GM23338 (cell line): ENCODE measurements at regions not wholly inside any gene's neighbourhood (a gene's known extent, or its start where the extent isn't known, plus 50 kb on each side); places are given as distances from the start of the nearest gene placed in this dataset.

ENCODE experiments used
- ATAC-seq: fragments of 200-7000 bp; cut with Tn5 transposase; 3 replicates; pipeline ENCODE4 v1.9.1; 2020
- DNase-seq: peaks from one replicate; pipeline ENCODE4 v3.0.0-alpha.2; 2015; ENCODE audit warnings: low spot score
- H2AFZ ChIP-seq: fragments of 200-600 bp; sonication (generic); 2 replicates; pipeline ENCODE4 v1.8.0; 2016; ENCODE audit warnings: antibody characterized with exemption, mild to moderate bottlenecking, moderate library complexity
- H3F3A ChIP-seq: fragments of 200-600 bp; sonication (generic); replicated peaks from 2 replicates; pipeline ENCODE4 v1.8.0; 2017; ENCODE audit warnings: antibody characterized with exemption, mixed run types, low read depth
- H3K27ac ChIP-seq: fragments of 200-600 bp; sonication (generic); 2 replicates; pipeline ENCODE4 v1.6.1; 2016; ENCODE audit warnings: low read depth
- H3K27me3 ChIP-seq: fragments of 200-600 bp; sonication (generic); 2 replicates; pipeline ENCODE4 v1.8.0; 2016; ENCODE audit warnings: mild to moderate bottlenecking, mixed run types, moderate library complexity; ENCODE audit not compliant: insufficient read depth
- H3K36me3 ChIP-seq: fragments of 200-600 bp; sonication (generic); 2 replicates; pipeline ENCODE4 v1.8.0; 2016; ENCODE audit warnings: mild to moderate bottlenecking; ENCODE audit not compliant: insufficient read depth
- H3K4me1 ChIP-seq: fragments of 200-600 bp; sonication (generic); 2 replicates; pipeline ENCODE4 v1.8.0; 2016; ENCODE audit warnings: mild to moderate bottlenecking, moderate library complexity; ENCODE audit not compliant: insufficient read depth
- H3K4me2 ChIP-seq: fragments of 200-600 bp; sonication (generic); 2 replicates; pipeline ENCODE4 v1.7.1; 2017; ENCODE audit warnings: mixed run types
- H3K4me3 ChIP-seq: fragments of 200-600 bp; sonication (generic); 2 replicates; pipeline ENCODE4 v1.6.1; 2016; ENCODE audit warnings: mixed run types
- H3K79me2 ChIP-seq: fragments of 200-600 bp; sonication (generic); replicated peaks from 2 replicates; pipeline ENCODE4 v1.8.0; 2017; ENCODE audit warnings: mild to moderate bottlenecking; ENCODE audit not compliant: insufficient read depth
- H3K9me2 ChIP-seq: fragments of 200-600 bp; sonication (generic); 2 replicates; pipeline ENCODE4 v1.8.0; 2017; ENCODE audit not compliant: insufficient read depth
- H4K20me1 ChIP-seq: fragments of 200-600 bp; sonication (generic); replicated peaks from 2 replicates; pipeline ENCODE4 v1.8.0; 2017; ENCODE audit warnings: mild to moderate bottlenecking; ENCODE audit not compliant: insufficient read depth
- H3K27ac Mint-ChIP-seq: 2 replicates; pipeline ENCODE4 v1.8.0; 2020; ENCODE audit warnings: inconsistent platforms, mild to moderate bottlenecking, moderate library complexity, mixed read lengths
- H3K27me3 Mint-ChIP-seq: 3 replicates; pipeline ENCODE4 v1.8.0; 2022; ENCODE audit warnings: low read depth, mild to moderate bottlenecking, moderate library complexity, mixed read lengths, inconsistent platforms; ENCODE audit not compliant: insufficient read depth, poor library complexity
- H3K36me3 Mint-ChIP-seq: 3 replicates; pipeline ENCODE4 v1.8.0; 2021; ENCODE audit warnings: low read depth, mild to moderate bottlenecking, inconsistent platforms, moderate library complexity, mixed read lengths
- H3K4me1 Mint-ChIP-seq: 3 replicates; pipeline ENCODE4 v1.8.0; 2020; ENCODE audit warnings: mild to moderate bottlenecking, inconsistent platforms, mixed read lengths
- H3K4me3 Mint-ChIP-seq: 3 replicates; pipeline ENCODE4 v1.8.0; 2021; ENCODE audit warnings: moderate library complexity, mild to moderate bottlenecking, inconsistent platforms, mixed read lengths
- H3K9me3 Mint-ChIP-seq: 3 replicates; pipeline ENCODE4 v1.8.0; 2020; ENCODE audit warnings: moderate library complexity, mild to moderate bottlenecking, inconsistent platforms, mixed read lengths
- CREB1 ChIP-seq: fragments of 250-450 bp; sonication (Bioruptor Pico); IDR thresholded peaks from 2 replicates; pipeline ENCODE4 v1.5.0; 2020; ENCODE audit warnings: low read depth, mild to moderate bottlenecking, moderate library complexity
- EZH2 ChIP-seq: fragments of 200-600 bp; sonication (generic); IDR thresholded peaks from one replicate; pipeline ENCODE4 v1.8.0; 2017; ENCODE audit warnings: antibody characterized with exemption, mild to moderate bottlenecking, low read depth; ENCODE audit not compliant: unreplicated experiment
- EZH2phosphoT487 ChIP-seq: fragments of 200-600 bp; sonication (generic); IDR thresholded peaks from one replicate; pipeline ENCODE4 v1.8.1; 2018; ENCODE audit warnings: antibody characterized with exemption; ENCODE audit not compliant: unreplicated experiment
- JUNB ChIP-seq: IDR thresholded peaks from one replicate; pipeline ENCODE4 v1.6.1; 2016; ENCODE audit warnings: antibody characterized with exemption; ENCODE audit not compliant: unreplicated experiment
- NANOG ChIP-seq: IDR thresholded peaks from 2 replicates; pipeline ENCODE4 v1.6.1; 2016; ENCODE audit warnings: antibody characterized with exemption, borderline replicate concordance
- POLR2AphosphoS5 ChIP-seq: IDR thresholded peaks from 2 replicates; pipeline ENCODE4 v1.6.1; 2016; ENCODE audit warnings: antibody characterized with exemption, low read depth
- STAT1 ChIP-seq: IDR thresholded peaks from one replicate; pipeline ENCODE4 v1.6.1; 2016; ENCODE audit warnings: antibody characterized with exemption; ENCODE audit not compliant: unreplicated experiment
- ZNF114 ChIP-seq: fragments of 250-450 bp; sonication (Bioruptor Pico); IDR thresholded peaks from 2 replicates; pipeline ENCODE4 v1.5.0; 2020; ENCODE audit warnings: mild to moderate bottlenecking, moderate library complexity
- ZNF331 ChIP-seq: fragments of 250-450 bp; sonication (Bioruptor Pico); IDR thresholded peaks from 2 replicates; pipeline ENCODE4 v1.5.0; 2020; ENCODE audit warnings: low read depth, mild to moderate bottlenecking, moderate library complexity
- TF ChIP-seq, protein P1 (sequence below), 2 experiments: fragments of 200-600 bp in 1 of 2; sonication (generic) in 1 of 2; conservative IDR thresholded peaks; 2 replicates each; pipeline versions ENCODE4 v1.5.1 to v1.6.1; 2016 to 2017; ENCODE audit warnings: antibody characterized with exemption in 2 of 2, low read depth in 2 of 2, mild to moderate bottlenecking in 2 of 2, moderate library complexity in 1 of 2
- TF ChIP-seq, protein P2 (sequence below): IDR thresholded peaks from one replicate; pipeline ENCODE4 v1.6.1; 2018; ENCODE audit warnings: antibody characterized with exemption; ENCODE audit not compliant: unreplicated experiment
- TF ChIP-seq, protein P3 (sequence below): fragments of 250-450 bp; sonication (Bioruptor Pico); IDR thresholded peaks from 2 replicates; pipeline ENCODE4 v1.5.0; 2020; ENCODE audit warnings: mild to moderate bottlenecking, moderate library complexity
- TF ChIP-seq, protein P4 (sequence below): IDR thresholded peaks from 2 replicates; pipeline ENCODE4 v1.6.1; 2016; ENCODE audit warnings: antibody characterized with exemption

DNA sequence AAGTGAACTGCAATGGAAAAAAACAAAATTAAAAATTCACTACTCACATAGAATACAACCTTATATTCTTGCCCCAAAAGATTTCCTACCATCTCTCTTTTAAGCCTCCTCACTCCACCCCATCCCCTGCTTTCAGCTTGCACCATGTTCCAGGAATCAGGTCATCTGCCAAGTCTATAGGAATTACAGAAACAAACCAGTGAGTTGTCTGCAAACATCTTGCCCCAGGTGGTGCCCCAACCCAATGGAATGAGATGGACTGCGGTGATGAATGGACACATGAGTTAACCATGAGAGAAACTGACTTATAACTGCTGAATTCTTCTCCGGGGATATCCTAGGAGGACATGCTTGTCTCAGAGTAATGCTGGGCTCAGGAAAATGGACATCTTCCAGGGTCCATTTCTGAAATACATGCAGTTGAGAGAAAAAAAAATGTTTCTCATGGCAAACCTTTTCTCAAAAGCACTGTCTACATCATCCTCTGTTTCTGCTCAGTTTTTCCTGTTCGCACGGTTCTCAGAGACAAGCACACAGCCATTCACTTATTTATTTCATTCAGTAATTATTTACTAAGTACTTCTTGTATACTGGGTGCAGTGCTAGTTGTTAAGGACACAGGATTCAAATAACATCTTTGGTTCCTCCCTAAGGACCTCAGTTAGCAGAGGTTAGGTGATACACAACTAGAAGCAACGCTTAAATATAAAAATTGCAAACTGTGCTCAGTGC lies 350.0 kb downstream of the RND3 start:
- Histone ChIP-seq H3K27me3 (no peaks in the 10 kb centered on the region), H3K4me2 (no peak overlapping the region), H4K20me1 (no peaks in the 10 kb centered on the region), H3K9me2 (peaks cover 8% of the 10 kb centered on the region; the same call in 1 of the 2 replicates), H3K36me3 (no peaks in the 10 kb centered on the region), H3K4me1 (peaks cover 7% of the 10 kb centered on the region; the same call in 1 of the 2 replicates), H3F3A (no peaks in the 10 kb centered on the region), H3K79me2 (no peaks in the 10 kb centered on the region), H2AFZ (no peak overlapping the region), H3K27ac (no peak overlapping the region), H3K4me3 (no peak overlapping the region)
- ATAC-seq: no peak
- no peak for DNase-seq
- TF ChIP-seq POLR2AphosphoS5 (no peak), ZNF331 (no peak), STAT1 (no peak), CREB1 (CRISPR knock-in tag) (no peak), EZH2 (no peak), NANOG (no peak), JUNB (no peak), ZNF114 (CRISPR knock-in tag) (no peak), EZH2phosphoT487 (no peak)
- TF ChIP-seq, protein P1, sequence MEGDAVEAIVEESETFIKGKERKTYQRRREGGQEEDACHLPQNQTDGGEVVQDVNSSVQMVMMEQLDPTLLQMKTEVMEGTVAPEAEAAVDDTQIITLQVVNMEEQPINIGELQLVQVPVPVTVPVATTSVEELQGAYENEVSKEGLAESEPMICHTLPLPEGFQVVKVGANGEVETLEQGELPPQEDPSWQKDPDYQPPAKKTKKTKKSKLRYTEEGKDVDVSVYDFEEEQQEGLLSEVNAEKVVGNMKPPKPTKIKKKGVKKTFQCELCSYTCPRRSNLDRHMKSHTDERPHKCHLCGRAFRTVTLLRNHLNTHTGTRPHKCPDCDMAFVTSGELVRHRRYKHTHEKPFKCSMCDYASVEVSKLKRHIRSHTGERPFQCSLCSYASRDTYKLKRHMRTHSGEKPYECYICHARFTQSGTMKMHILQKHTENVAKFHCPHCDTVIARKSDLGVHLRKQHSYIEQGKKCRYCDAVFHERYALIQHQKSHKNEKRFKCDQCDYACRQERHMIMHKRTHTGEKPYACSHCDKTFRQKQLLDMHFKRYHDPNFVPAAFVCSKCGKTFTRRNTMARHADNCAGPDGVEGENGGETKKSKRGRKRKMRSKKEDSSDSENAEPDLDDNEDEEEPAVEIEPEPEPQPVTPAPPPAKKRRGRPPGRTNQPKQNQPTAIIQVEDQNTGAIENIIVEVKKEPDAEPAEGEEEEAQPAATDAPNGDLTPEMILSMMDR (conservative IDR thresholded peaks at IDR 0.05; ENCODE audit: low read depth in 2 of 2): no peak
- TF ChIP-seq, protein P2, sequence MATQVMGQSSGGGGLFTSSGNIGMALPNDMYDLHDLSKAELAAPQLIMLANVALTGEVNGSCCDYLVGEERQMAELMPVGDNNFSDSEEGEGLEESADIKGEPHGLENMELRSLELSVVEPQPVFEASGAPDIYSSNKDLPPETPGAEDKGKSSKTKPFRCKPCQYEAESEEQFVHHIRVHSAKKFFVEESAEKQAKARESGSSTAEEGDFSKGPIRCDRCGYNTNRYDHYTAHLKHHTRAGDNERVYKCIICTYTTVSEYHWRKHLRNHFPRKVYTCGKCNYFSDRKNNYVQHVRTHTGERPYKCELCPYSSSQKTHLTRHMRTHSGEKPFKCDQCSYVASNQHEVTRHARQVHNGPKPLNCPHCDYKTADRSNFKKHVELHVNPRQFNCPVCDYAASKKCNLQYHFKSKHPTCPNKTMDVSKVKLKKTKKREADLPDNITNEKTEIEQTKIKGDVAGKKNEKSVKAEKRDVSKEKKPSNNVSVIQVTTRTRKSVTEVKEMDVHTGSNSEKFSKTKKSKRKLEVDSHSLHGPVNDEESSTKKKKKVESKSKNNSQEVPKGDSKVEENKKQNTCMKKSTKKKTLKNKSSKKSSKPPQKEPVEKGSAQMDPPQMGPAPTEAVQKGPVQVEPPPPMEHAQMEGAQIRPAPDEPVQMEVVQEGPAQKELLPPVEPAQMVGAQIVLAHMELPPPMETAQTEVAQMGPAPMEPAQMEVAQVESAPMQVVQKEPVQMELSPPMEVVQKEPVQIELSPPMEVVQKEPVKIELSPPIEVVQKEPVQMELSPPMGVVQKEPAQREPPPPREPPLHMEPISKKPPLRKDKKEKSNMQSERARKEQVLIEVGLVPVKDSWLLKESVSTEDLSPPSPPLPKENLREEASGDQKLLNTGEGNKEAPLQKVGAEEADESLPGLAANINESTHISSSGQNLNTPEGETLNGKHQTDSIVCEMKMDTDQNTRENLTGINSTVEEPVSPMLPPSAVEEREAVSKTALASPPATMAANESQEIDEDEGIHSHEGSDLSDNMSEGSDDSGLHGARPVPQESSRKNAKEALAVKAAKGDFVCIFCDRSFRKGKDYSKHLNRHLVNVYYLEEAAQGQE: no peak
- TF ChIP-seq, protein P3, sequence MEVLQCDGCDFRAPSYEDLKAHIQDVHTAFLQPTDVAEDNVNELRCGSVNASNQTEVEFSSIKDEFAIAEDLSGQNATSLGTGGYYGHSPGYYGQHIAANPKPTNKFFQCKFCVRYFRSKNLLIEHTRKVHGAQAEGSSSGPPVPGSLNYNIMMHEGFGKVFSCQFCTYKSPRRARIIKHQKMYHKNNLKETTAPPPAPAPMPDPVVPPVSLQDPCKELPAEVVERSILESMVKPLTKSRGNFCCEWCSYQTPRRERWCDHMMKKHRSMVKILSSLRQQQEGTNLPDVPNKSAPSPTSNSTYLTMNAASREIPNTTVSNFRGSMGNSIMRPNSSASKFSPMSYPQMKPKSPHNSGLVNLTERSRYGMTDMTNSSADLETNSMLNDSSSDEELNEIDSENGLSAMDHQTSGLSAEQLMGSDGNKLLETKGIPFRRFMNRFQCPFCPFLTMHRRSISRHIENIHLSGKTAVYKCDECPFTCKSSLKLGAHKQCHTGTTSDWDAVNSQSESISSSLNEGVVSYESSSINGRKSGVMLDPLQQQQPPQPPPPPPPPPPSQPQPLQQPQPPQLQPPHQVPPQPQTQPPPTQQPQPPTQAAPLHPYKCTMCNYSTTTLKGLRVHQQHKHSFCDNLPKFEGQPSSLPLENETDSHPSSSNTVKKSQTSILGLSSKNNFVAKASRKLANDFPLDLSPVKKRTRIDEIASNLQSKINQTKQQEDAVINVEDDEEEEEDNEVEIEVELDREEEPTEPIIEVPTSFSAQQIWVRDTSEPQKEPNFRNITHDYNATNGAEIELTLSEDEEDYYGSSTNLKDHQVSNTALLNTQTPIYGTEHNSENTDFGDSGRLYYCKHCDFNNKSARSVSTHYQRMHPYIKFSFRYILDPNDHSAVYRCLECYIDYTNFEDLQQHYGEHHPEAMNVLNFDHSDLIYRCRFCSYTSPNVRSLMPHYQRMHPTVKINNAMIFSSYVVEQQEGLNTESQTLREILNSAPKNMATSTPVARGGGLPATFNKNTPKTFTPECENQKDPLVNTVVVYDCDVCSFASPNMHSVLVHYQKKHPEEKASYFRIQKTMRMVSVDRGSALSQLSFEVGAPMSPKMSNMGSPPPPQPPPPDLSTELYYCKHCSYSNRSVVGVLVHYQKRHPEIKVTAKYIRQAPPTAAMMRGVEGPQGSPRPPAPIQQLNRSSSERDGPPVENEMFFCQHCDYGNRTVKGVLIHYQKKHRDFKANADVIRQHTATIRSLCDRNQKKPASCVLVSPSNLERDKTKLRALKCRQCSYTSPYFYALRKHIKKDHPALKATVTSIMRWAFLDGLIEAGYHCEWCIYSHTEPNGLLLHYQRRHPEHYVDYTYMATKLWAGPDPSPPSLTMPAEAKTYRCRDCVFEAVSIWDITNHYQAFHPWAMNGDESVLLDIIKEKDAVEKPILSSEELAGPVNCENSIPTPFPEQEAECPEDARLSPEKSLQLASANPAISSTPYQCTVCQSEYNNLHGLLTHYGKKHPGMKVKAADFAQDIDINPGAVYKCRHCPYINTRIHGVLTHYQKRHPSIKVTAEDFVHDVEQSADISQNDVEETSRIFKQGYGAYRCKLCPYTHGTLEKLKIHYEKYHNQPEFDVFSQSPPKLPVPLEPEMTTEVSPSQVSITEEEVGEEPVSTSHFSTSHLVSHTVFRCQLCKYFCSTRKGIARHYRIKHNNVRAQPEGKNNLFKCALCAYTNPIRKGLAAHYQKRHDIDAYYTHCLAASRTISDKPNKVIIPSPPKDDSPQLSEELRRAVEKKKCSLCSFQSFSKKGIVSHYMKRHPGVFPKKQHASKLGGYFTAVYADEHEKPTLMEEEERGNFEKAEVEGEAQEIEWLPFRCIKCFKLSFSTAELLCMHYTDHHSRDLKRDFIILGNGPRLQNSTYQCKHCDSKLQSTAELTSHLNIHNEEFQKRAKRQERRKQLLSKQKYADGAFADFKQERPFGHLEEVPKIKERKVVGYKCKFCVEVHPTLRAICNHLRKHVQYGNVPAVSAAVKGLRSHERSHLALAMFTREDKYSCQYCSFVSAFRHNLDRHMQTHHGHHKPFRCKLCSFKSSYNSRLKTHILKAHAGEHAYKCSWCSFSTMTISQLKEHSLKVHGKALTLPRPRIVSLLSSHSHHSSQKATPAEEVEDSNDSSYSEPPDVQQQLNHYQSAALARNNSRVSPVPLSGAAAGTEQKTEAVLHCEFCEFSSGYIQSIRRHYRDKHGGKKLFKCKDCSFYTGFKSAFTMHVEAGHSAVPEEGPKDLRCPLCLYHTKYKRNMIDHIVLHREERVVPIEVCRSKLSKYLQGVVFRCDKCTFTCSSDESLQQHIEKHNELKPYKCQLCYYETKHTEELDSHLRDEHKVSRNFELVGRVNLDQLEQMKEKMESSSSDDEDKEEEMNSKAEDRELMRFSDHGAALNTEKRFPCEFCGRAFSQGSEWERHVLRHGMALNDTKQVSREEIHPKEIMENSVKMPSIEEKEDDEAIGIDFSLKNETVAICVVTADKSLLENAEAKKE (CRISPR knock-in tag): no peak
- TF ChIP-seq, protein P4, sequence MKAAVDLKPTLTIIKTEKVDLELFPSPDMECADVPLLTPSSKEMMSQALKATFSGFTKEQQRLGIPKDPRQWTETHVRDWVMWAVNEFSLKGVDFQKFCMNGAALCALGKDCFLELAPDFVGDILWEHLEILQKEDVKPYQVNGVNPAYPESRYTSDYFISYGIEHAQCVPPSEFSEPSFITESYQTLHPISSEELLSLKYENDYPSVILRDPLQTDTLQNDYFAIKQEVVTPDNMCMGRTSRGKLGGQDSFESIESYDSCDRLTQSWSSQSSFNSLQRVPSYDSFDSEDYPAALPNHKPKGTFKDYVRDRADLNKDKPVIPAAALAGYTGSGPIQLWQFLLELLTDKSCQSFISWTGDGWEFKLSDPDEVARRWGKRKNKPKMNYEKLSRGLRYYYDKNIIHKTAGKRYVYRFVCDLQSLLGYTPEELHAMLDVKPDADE: no peak
- H3K27me3 Mint-ChIP-seq: no peaks in the 10 kb centered on the region
- H3K27ac Mint-ChIP-seq: no peak overlapping the region
- no peaks in the 10 kb centered on the region for H3K36me3 Mint-ChIP-seq
- no peaks in the 10 kb centered on the region for H3K9me3 Mint-ChIP-seq
- no peak overlapping the region for H3K4me3 Mint-ChIP-seq
- H3K4me1 Mint-ChIP-seq: peaks cover 7% of the 10 kb centered on the region; the same call in 1 of the 3 replicates
